Skeletal muscle tissue (tissue), 3 donors: ENCODE measurements at regions not wholly inside any gene's neighbourhood (a gene's known extent, or its start where the extent isn't known, plus 50 kb on each side); places are given as distances from the start of the nearest gene placed in this dataset.

Experiments
- H3K27ac ChIP-seq: one replicate; pipeline ENCODE4 v1.7.0; 2013; ENCODE audit warnings: mild to moderate bottlenecking, low read depth, low read length, inconsistent platforms
- H3K27me3 ChIP-seq, 3 donors: one replicate each; pipeline ENCODE4 v1.7.0; 2013; ENCODE audit warnings: low read length in 3 of 3; ENCODE audit not compliant: control insufficient read depth in 3 of 3, insufficient read depth in 3 of 3
- H3K36me3 ChIP-seq, 3 donors: one replicate each; pipeline ENCODE4 v1.7.0; 2013; ENCODE audit warnings: low read length in 3 of 3; ENCODE audit not compliant: control insufficient read depth in 3 of 3, insufficient read depth in 3 of 3
- H3K4me1 ChIP-seq, 3 donors: one replicate each; pipeline ENCODE4 v1.7.0; 2013; ENCODE audit warnings: low read length in 3 of 3, mild to moderate bottlenecking in 3 of 3; ENCODE audit not compliant: control insufficient read depth in 3 of 3, insufficient read depth in 3 of 3
- H3K4me3 ChIP-seq, 3 donors: one replicate each; pipeline ENCODE4 v1.7.0; 2013; ENCODE audit warnings: low read length in 3 of 3
- H3K9ac ChIP-seq, 3 donors: one replicate each; pipeline ENCODE4 v1.7.0; 2013; ENCODE audit warnings: low read length in 3 of 3, mild to moderate bottlenecking in 3 of 3, moderate library complexity in 2 of 3, low read depth in 1 of 3
- H3K9me3 ChIP-seq, 3 donors: one replicate each; pipeline ENCODE4 v1.7.0; 2013; ENCODE audit warnings: low read length in 3 of 3; ENCODE audit not compliant: control insufficient read depth in 3 of 3
- donor health status: Osteomylitis.

- no peaks in the 10 kb centered on the region for H3K9me3 ChIP-seq
- no peak overlapping the region for H3K4me3 ChIP-seq
- peaks cover 0 to 4% (median 0%) of the 10 kb centered on the region in 3 donors for H3K4me1 ChIP-seq
- H3K36me3 ChIP-seq: no peaks in the 10 kb centered on the region
- H3K27me3 ChIP-seq: no peaks in the 10 kb centered on the region
- H3K27ac ChIP-seq: no peak overlapping the region
- no peak overlapping the region for H3K9ac ChIP-seq
These were observed 158.5 kb upstream of the ADAMTS16 start for GRCh38 chr5:4981608-4982007.

- no peak overlapping the region for H3K9ac ChIP-seq
- no peaks in the 10 kb centered on the region for H3K36me3 ChIP-seq
- no peak overlapping the region for H3K4me3 ChIP-seq
- H3K4me1 ChIP-seq: peaks cover 0 to 4% (median 0%) of the 10 kb centered on the region in 3 donors
- H3K9me3 ChIP-seq: no peaks in the 10 kb centered on the region
- no peak overlapping the region for H3K27ac ChIP-seq
- no peaks in the 10 kb centered on the region for H3K27me3 ChIP-seq
These were observed 156.4 kb upstream of the ADAMTS16 start for GRCh38 chr5:4983701-4984100.

DNA sequence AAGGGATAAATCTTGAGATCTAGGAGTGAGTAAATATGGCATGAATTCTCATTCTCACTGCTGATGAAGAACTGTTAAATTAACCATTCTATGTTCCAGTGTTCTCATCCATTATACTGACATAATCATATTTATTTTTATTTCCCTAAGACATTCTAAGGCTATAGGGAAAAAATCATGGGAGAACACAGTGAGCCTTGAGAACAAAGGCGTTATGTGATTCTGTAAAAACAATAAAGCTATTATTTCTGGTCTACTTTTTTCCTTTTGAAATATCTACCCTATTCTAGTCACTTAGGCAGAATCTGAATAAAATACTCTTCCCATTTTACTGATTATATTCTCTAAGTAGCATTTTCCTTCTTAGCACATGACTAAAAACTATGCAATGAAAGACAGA lies 155.7 kb upstream of the ADAMTS16 start:
- H3K36me3 ChIP-seq: no peaks in the 10 kb centered on the region
- H3K9me3 ChIP-seq: no peaks in the 10 kb centered on the region
- H3K4me3 ChIP-seq: no peak overlapping the region
- H3K9ac ChIP-seq: no peak overlapping the region
- H3K27ac ChIP-seq: no peak overlapping the region
- H3K27me3 ChIP-seq: no peaks in the 10 kb centered on the region
- H3K4me1 ChIP-seq: peaks cover 0 to 4% (median 0%) of the 10 kb centered on the region in 3 donors

DNA sequence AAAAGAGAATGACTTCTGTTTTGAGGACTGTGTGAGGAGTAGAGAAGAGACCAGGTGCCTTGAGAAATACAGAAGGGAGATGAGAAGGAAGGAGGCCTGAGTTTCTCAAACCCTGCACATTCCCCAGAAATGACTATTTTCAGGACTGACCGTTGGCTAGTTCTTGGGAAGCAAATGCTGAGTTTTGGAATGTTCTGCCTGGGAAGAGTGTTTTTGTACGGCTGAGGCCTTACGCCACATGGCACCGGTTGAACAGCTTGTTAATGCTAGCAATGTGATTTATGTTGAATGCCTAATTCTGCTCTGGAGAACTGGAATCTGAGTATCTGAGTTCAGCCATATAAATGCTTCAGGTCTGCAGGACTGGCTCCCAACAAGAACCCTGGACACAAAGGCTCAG lies 152.7 kb upstream of the ADAMTS16 start:
- Histone ChIP-seq H3K4me3 (no peak overlapping the region), H3K36me3 (no peaks in the 10 kb centered on the region), H3K9ac (no peak overlapping the region), H3K9me3 (no peaks in the 10 kb centered on the region), H3K27me3 (no peaks in the 10 kb centered on the region), H3K27ac (no peak overlapping the region), H3K4me1 (peaks cover 0 to 4% (median 0%) of the 10 kb centered on the region in 3 donors)

DNA sequence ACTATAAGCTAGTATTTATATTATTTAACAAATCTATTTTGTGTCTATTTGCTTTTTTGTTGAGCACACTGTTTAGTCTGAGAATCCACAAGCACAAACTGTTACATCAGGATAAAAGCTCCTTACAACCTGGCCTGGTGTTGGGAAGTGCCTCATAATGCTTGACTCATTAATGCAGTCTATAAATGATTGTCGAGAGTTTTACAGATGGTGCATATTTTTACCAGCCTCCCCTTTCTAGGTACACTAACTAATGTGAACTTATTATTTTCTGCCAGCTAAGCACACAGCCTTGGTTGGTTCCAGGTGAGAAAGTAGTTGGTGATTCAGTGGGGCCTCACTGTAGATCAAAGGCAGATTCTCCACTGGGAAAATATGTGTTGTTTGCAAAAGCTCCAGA lies 151.0 kb upstream of the ADAMTS16 start:
- Histone ChIP-seq H3K27me3 (no peaks in the 10 kb centered on the region), H3K9me3 (no peaks in the 10 kb centered on the region), H3K4me3 (no peak overlapping the region), H3K36me3 (no peaks in the 10 kb centered on the region), H3K4me1 (no peaks in the 10 kb centered on the region), H3K9ac (no peak overlapping the region), H3K27ac (no peak overlapping the region)

DNA sequence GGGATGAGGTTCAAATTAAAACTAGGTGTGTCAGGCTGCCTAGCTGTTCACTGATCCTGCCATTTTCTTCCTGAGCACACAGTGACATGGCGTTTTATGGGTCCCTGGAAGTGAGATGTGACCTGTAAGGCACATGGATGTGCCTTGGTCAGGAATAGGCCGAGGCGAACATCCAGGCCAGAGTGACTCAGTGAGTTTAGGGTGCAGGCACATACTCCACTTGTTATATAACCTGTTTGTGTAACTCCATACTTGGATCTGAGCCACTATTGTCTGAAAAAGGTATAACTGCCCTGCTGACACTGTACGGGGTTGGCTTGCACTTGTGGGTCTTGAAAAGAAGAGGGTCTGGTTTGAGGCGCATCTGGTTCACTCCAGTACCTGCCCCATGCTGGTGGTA lies 150.1 kb upstream of the ADAMTS16 start:
- H3K27me3 ChIP-seq: no peaks in the 10 kb centered on the region
- H3K9ac ChIP-seq: no peak overlapping the region
- no peak overlapping the region for H3K27ac ChIP-seq
- no peak overlapping the region for H3K4me3 ChIP-seq
- no peaks in the 10 kb centered on the region for H3K4me1 ChIP-seq
- H3K9me3 ChIP-seq: no peaks in the 10 kb centered on the region
- no peaks in the 10 kb centered on the region for H3K36me3 ChIP-seq

- Histone ChIP-seq H3K27ac (no peak overlapping the region), H3K4me1 (no peaks in the 10 kb centered on the region), H3K4me3 (no peak overlapping the region), H3K9me3 (no peaks in the 10 kb centered on the region), H3K9ac (no peak overlapping the region), H3K27me3 (no peaks in the 10 kb centered on the region), H3K36me3 (no peaks in the 10 kb centered on the region)
These were observed 149.7 kb upstream of the ADAMTS16 start for GRCh38 chr5:4990462-4990861.

- Histone ChIP-seq H3K9me3 (no peaks in the 10 kb centered on the region), H3K9ac (no peak overlapping the region), H3K27me3 (no peaks in the 10 kb centered on the region), H3K4me3 (no peak overlapping the region), H3K36me3 (no peaks in the 10 kb centered on the region), H3K4me1 (no peaks in the 10 kb centered on the region), H3K27ac (no peak overlapping the region)
These were observed 148.2 kb upstream of the ADAMTS16 start for GRCh38 chr5:4991925-4992324.

DNA sequence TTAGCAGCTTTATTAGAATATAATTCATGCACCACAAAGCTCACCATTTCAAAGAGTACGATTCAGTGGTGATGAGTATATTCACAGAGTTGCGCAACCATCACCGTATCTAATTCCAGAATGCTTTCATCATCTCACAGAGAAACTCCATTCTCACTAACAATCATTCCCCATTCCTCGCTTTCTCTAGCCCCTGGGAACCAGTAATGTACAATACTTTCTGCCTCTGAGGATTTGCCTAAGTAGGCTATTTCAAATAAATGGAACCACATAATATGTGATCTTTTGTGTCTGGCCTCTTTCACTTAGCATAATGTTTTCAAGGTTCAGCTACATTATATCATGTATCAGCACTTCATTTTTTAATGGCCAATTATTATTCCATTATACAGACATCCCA lies 145.1 kb upstream of the ADAMTS16 start:
- no peaks in the 10 kb centered on the region for H3K36me3 ChIP-seq
- H3K9ac ChIP-seq: no peak overlapping the region
- no peaks in the 10 kb centered on the region for H3K27me3 ChIP-seq
- no peak overlapping the region for H3K4me3 ChIP-seq
- no peaks in the 10 kb centered on the region for H3K4me1 ChIP-seq
- H3K9me3 ChIP-seq: no peaks in the 10 kb centered on the region
- no peak overlapping the region for H3K27ac ChIP-seq

DNA sequence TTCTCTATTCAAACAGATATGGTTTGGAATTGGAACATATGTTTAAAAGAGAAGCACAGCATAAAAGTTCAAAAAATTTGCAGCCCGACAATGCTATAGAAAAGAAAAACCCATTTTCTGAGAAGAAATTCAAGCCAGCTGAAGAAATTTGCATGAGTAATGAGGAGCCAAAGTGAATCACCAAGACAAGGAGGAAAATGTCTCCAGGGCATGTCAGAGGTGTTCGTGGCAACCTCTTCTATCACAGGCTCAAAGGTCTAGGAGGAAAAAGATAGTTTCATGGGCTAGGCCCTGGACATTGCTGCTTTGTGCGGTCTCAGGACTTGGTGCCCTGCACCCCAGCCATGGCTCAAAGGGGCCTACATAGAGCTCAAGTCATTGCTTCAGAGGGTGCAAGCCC lies 134.8 kb upstream of the ADAMTS16 start:
- Histone ChIP-seq H3K9ac (no peak overlapping the region), H3K9me3 (no peaks in the 10 kb centered on the region), H3K27ac (no peak overlapping the region), H3K4me1 (no peaks in the 10 kb centered on the region), H3K27me3 (no peaks in the 10 kb centered on the region), H3K4me3 (no peak overlapping the region), H3K36me3 (no peaks in the 10 kb centered on the region)

GRCh38 chr5:5006548-5006947 lies 133.6 kb upstream of the ADAMTS16 start:
- H3K4me3 ChIP-seq: no peak overlapping the region
- H3K36me3 ChIP-seq: no peaks in the 10 kb centered on the region
- H3K9ac ChIP-seq: no peak overlapping the region
- H3K9me3 ChIP-seq: no peaks in the 10 kb centered on the region
- H3K27me3 ChIP-seq: no peaks in the 10 kb centered on the region
- no peak overlapping the region for H3K27ac ChIP-seq
- no peaks in the 10 kb centered on the region for H3K4me1 ChIP-seq
